ENCODE measurements at regions not wholly inside any gene's neighbourhood (a gene's known extent, or its start where the extent isn't known, plus 50 kb on each side); places are given as distances from the start of the nearest gene placed in this dataset.

GRCh38 chr4:137632842-137633241, 100.5 kb upstream of the PCDH18 start:
- no peak for TF ChIP-seq CTCF (IDR thresholded peaks at IDR 0.05; ENCODE audit: insufficient read depth, low read depth, low read length)
- H3K4me3 ChIP-seq (ENCODE audit: low read depth, low read length), result no peak overlapping the region
- no peak for DNase-seq (ENCODE audit: low read depth)

GRCh38 chr4:137631605-137632004, 99.3 kb upstream of the PCDH18 start:
- no peak for TF ChIP-seq CTCF (IDR thresholded peaks at IDR 0.05; ENCODE audit: insufficient read depth, low read depth, low read length)

GRCh38 chr4:137630252-137630651, 98.0 kb upstream of the PCDH18 start:
- DNase-seq (ENCODE audit: low read depth), result no peak
- no peak overlapping the region for H3K4me3 ChIP-seq (ENCODE audit: low read depth, low read length)
- no peak for TF ChIP-seq CTCF (IDR thresholded peaks at IDR 0.05; ENCODE audit: insufficient read depth, low read depth, low read length)

More at GRCh38 chr4:137631605-137632004, 99.3 kb upstream of the PCDH18 start:
- DNase-seq (ENCODE audit: low read depth), result no peak
- no peak overlapping the region for H3K4me3 ChIP-seq (ENCODE audit: low read depth, low read length)

- TF ChIP-seq CTCF (IDR thresholded peaks at IDR 0.05; ENCODE audit: insufficient read depth, low read depth, low read length), result no peak
- DNase-seq (ENCODE audit: low read depth), result no peak
- no peak overlapping the region for H3K4me3 ChIP-seq (ENCODE audit: low read depth, low read length)
Observed at GRCh38 chr4:137627739-137628460, 95.6 kb upstream of the PCDH18 start.

GRCh38 chr4:137626942-137627738, 94.8 kb upstream of the PCDH18 start:
- no peak overlapping the region for H3K4me3 ChIP-seq (ENCODE audit: low read depth, low read length)
- TF ChIP-seq CTCF (IDR thresholded peaks at IDR 0.05; ENCODE audit: insufficient read depth, low read depth, low read length), result no peak
- DNase-seq (ENCODE audit: low read depth), result no peak

GRCh38 chr4:137623013-137623412, 90.7 kb upstream of the PCDH18 start:
- H3K4me3 ChIP-seq (ENCODE audit: low read depth, low read length), result no peak overlapping the region
- TF ChIP-seq CTCF (IDR thresholded peaks at IDR 0.05; ENCODE audit: insufficient read depth, low read depth, low read length), result no peak
- DNase-seq (ENCODE audit: low read depth), result peak; percentile 26

Data from fibroblast of villous mesenchyme (primary cell).